Activated CD4-positive, alpha-beta T cell treated with anti-CD3 and anti-CD28 coated beads, Interleukin-10, Interleukin-2, amounts not matched to agents 100 ng/mL and 50 ng/mL, durations not matched to agents 16 hours and 8 hours (primary cell): ENCODE measurements at regions not wholly inside any gene's neighbourhood (a gene's known extent, or its start where the extent isn't known, plus 50 kb on each side); places are given as distances from the start of the nearest gene placed in this dataset.

ENCODE experiments used
- DNase-seq: peaks from one replicate; pipeline ENCODE4 v3.0.0-alpha.2; 2020

GRCh38 chr1:29836651-29837646 lies 600.6 kb downstream of the PTPRU start:
- no peak for DNase-seq

GRCh38 chr1:29835874-29836273 lies 599.6 kb downstream of the PTPRU start:
- DNase-seq = no peak

GRCh38 chr1:29835406-29835805 lies 599.1 kb downstream of the PTPRU start:
- no peak for DNase-seq

DNA sequence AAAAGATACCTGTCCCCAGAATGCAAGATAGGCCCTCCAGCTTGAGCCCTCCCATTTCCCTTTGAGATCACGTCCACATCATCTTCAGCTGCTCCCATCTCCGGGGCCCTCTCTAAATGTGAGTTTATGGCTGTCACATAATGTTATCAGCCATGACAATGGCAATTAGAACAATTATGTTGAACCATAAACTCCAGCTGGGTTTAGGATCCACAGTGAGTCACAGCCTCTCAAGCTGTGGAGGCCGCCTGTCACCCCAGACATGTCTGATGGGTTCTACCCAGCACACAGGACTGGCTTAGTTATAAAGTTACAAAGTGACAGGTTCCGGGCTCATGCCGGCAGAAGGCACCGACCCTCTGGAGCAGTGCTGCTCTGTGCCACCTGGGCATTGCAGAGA lies 597.3 kb downstream of the PTPRU start:
- DNase-seq = no peak

- DNase-seq = no peak
Measured at GRCh38 chr1:29832936-29833335, 596.6 kb downstream of the PTPRU start.

GRCh38 chr1:29832471-29832870 lies 596.1 kb downstream of the PTPRU start:
- no peak for DNase-seq

DNA sequence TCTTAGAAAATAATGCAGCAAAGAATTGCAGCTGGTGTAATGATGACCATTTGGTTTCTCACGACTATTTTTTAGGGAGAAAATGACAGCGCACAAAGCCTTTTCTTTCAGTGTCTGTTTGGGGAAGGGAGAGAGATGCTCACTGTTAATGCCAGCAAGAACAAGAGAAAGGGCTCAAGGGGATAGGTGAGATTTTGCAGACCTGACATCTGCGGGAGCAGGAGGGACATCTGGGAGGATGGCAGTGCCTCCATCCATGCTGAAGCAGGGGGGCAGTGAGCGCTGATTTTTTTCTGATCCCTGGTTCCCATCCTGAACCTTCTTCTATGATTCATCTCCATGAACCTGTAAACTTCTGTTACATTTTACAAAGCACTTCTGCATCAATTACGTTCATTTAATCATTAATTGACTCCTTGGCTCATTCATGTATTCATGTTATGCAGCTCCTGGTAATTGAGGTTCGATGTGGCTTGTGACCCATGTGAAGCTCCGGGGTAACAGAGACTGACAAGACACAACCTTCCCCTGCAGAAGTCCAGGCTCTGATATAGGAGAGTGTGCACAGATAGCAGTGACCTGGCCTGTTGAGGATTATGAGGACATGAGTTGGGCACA lies 595.3 kb downstream of the PTPRU start:
- no peak for DNase-seq

- DNase-seq = no peak
Measured at GRCh38 chr1:29830916-29831315, 594.6 kb downstream of the PTPRU start.

DNA sequence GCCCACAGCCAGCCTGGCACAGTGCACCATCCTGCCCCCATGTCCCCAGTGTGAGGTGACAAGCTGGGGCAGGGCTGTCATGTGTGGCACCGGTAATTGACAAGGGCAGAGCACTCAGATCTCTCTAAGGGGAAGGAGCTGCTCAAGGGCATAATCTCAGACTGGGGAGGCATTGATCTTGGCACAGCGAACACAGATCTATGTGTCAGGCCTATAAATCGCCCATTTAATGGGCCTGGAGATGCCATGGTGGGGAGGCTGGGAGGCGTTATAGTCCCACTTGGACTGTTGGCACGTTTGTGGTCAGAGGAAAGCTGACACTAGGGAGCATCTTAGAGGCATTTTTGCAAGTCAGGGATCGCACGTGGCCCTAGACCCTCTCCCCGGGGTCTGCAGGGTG lies 594.1 kb downstream of the PTPRU start:
- DNase-seq = no peak

DNA sequence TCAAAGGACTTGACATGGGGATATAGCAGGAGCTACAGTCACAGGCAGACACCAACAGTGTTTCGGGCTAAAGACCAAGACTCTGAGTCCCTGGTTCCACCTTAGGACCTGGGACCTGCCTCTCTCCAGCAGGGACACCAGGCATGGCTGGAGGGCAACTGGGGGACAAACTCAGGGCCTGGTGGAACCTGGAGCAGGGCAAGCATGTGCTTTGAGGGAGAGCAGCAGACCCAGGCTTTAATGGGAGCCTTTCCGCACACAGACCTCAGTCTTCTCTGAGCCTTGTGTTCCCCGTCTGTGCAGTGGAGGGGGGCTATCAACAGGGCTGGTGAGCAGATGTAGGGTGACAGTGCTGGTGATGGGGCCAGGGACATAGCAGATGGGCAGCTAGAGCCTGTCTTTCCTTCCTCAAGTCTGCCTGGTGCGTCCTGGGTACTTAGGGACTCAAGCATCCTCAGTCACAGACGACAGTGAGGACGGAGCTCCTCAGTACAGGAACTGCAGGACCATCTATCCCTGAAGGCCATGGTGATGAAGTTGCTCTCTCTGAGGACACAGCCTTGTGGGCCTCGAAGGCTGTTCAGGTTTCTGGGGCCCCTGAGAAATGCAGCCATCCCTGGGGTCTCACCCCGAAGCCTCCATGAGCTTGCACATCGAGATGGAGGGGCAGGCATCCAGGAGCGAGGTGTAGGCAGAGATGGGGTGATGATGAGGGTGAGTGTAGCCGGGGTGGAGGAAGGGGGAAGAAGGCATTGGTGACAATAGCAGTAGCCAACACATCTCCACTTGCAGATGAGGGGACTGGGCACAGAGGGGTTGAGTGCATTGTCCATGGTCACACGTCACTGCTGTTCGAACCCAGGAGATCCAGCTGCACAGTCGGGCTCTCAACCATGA lies 593.4 kb downstream of the PTPRU start:
- DNase-seq = no peak

DNA sequence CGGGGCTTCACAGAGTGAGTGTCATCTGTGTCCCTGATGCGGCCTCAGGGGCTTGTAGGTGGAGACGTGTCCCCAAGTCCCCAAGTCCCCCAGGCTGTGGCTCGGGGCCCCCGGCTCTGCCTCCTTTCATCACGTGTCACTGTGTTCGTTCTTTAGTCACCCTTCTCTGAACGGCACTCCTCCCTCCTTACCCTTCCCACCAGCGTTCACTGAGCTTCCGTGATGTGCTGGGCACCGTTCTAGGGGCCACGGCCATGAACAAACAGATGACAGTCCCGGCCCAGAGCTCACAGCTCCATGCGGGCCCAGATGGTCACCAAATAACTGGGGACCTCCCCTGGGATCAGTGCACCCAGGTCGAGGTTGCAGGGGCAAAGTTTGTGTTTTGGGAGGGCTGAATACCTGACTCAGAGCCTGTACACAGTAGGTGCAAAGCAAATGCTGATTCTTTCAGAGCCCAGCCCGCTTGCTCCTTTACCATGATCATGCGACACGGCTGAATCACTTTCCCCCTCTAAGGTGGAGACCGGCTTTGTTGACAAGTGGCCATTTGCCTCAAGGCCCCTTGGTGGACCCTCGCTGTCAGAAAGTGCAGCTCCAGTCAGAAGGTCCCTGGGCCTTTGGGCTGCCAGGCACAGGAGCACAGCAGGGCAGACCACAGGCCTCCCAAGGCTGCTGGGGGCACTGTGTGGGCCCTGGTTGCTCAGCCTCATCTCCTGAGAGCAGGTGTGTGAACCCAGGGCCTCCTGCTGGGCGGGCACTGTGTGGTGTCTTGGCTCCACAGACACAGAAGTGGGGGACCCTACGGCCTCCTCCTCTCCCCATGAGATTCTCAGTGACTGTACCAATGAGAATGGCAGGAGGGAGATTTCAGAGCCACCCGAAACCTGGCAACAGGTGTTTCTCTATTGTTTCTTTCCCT lies 592.5 kb downstream of the PTPRU start:
- no peak for DNase-seq

DNA sequence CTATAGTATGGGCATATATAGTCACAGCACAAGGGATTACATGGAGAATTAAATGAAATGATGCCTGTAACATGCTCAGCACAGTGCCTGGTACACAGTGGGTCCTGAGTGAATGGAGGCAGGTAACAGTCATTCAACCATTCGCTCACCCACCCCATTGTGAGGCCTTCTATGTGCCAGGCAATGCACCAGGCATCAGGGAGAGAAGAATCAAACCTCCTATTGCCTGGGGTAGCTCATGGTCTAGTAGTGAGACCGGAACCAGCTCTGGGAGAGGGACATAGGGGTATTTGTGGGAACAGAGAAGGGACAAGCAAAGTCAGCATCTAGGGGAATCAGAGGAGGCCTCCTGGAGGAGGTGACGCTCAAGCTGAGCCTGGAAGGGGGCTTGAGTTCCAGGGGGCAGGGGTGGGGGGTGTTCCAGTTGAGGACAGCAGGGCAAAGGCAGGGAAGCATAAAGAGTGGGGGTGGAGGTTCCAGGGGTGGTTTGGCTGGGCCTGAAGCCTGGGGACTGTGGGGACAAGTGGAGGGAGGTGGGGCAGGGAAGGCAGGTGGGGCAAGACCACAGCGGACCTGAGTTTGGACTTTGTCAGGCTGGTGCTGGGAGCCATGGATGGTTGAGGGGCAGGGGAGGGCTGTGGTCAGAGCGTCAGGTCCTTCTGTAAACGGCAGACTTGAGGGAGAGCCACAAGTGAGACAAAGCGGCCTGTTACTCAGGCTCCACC lies 591.6 kb downstream of the PTPRU start:
- no peak for DNase-seq

DNA sequence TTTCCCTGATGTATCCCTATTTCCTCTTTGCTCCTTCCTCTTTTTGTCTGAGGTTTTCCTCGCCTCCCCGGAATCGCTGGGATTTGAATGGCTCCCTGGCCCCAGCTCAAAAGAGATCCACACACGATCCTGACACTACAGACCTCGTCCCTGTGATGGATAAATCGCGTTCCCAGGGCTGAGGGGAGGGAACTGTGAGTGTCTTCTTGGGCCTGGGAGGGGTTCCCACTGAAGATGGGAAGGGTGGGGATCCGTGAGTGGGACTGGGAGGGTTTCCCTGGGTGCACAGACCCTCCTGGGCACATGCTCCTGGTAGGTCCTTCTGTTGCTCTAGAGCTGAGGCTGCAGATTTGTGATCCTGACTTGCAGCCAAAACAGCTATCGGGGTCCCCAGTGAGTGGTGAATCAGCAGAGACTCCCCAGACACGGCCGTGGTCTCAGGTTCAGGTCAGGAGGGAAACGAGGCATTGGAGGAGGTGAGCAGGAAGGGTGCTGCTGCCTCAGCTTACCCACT lies 591.0 kb downstream of the PTPRU start:
- DNase-seq = no peak

GRCh38 chr1:29826646-29827045 lies 590.3 kb downstream of the PTPRU start:
- DNase-seq = no peak

- DNase-seq = no peak
Measured at GRCh38 chr1:29825941-29826415, 589.7 kb downstream of the PTPRU start.

GRCh38 chr1:29825274-29825940 lies 589.1 kb downstream of the PTPRU start:
- DNase-seq = no peak

- DNase-seq = no peak
Measured at GRCh38 chr1:29824511-29825273, 588.4 kb downstream of the PTPRU start.

DNA sequence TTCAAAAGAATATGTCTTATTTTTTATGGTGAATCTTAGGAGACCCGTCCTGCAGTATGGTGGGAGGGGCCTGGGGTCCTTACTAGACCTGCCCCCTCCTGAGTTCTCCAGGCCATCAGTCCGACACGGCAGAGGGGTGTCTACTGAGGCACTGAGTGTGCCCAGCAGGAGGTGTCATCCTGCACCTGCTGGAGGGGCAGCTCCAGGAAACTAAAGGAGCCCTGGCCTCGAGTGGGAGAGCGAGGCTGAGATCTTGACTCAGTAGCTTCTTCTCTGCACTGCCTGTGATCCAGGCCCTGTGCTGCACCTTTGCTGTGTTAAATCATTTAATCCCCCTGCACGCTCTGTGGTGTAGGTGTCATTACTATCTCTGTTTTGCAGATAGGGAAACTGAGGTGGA lies 587.7 kb downstream of the PTPRU start:
- DNase-seq = no peak

GRCh38 chr1:29823561-29823960 lies 587.2 kb downstream of the PTPRU start:
- DNase-seq = no peak

DNA sequence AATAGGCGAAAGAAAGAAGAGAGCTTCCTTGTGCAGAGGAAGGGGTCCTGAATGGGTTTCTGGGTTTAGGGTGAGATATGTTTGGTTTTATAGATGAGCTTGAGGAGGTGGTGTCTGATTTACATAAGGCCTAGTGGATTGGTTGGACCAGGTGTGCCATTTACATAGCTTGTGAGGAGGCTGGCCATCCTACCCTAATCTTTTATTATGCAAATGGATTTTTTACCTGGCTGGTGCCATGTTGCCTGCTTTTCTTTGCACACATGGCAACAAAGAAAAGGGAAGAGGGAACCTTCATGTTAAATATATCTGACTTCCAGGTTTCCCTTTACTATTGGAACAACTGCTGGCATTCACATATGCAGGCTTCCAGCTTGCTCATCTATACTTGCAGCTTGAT lies 585.3 kb downstream of the PTPRU start:
- no peak for DNase-seq
